HUES48 (cell line): ENCODE measurements at regions not wholly inside any gene's neighbourhood (a gene's known extent, or its start where the extent isn't known, plus 50 kb on each side); places are given as distances from the start of the nearest gene placed in this dataset.
"Not testable (repeated sequence)": the region's sequence is repeated elsewhere in the genome, so short reads cannot be mapped to it uniquely, and the experiment has no call there.

Experiments
- H3K27ac ChIP-seq: one replicate; pipeline ENCODE4 v1.7.0; 2013; ENCODE audit warnings: low read depth, low read length, inconsistent platforms
- H3K27me3 ChIP-seq: 2 replicates; pipeline ENCODE4 v1.6.1; 2013; ENCODE audit warnings: mild to moderate bottlenecking, low read length; ENCODE audit not compliant: control insufficient read depth, insufficient read depth
- H3K36me3 ChIP-seq: 2 replicates; pipeline ENCODE4 v1.6.1; 2013; ENCODE audit warnings: low read length; ENCODE audit not compliant: control insufficient read depth, insufficient read depth
- H3K4me1 ChIP-seq: 2 replicates; pipeline ENCODE4 v1.6.1; 2013; ENCODE audit warnings: mild to moderate bottlenecking, low read length; ENCODE audit not compliant: control insufficient read depth, insufficient read depth
- H3K4me3 ChIP-seq: 2 replicates; pipeline ENCODE4 v1.5.1; 2013; ENCODE audit warnings: mild to moderate bottlenecking, low read depth, low read length
- H3K9ac ChIP-seq: 2 replicates; pipeline ENCODE4 v1.6.1; 2013; ENCODE audit warnings: mild to moderate bottlenecking, low read depth, low read length, moderate library complexity
- H3K9me3 ChIP-seq: 2 replicates; pipeline ENCODE4 v1.6.1; 2013; ENCODE audit warnings: low read length; ENCODE audit not compliant: control insufficient read depth, insufficient read depth

GRCh38 chr4:183013730-183014002 is 85.4 kb upstream of the WWC2 start:
- H3K27me3 ChIP-seq = no peaks in the 10 kb centered on the region
- H3K9me3 ChIP-seq = no peaks in the 10 kb centered on the region
- H3K4me3 ChIP-seq = peak overlapping the region; percentile 35; the same call in 1 of the 2 replicates
- no peaks in the 10 kb centered on the region for H3K36me3 ChIP-seq
- no peak overlapping the region for H3K27ac ChIP-seq
- H3K4me1 ChIP-seq = no peaks in the 10 kb centered on the region
- H3K9ac ChIP-seq = no peak overlapping the region

GRCh38 chr4:183012879-183013729 is 86.0 kb upstream of the WWC2 start:
- Histone ChIP-seq H3K27me3 (no peaks in the 10 kb centered on the region), H3K9me3 (no peaks in the 10 kb centered on the region), H3K9ac (no peak overlapping the region), H3K36me3 (no peaks in the 10 kb centered on the region), H3K4me3 (peak overlapping the region; percentile 35; the same call in 1 of the 2 replicates), H3K4me1 (no peaks in the 10 kb centered on the region), H3K27ac (no peak overlapping the region)

DNA sequence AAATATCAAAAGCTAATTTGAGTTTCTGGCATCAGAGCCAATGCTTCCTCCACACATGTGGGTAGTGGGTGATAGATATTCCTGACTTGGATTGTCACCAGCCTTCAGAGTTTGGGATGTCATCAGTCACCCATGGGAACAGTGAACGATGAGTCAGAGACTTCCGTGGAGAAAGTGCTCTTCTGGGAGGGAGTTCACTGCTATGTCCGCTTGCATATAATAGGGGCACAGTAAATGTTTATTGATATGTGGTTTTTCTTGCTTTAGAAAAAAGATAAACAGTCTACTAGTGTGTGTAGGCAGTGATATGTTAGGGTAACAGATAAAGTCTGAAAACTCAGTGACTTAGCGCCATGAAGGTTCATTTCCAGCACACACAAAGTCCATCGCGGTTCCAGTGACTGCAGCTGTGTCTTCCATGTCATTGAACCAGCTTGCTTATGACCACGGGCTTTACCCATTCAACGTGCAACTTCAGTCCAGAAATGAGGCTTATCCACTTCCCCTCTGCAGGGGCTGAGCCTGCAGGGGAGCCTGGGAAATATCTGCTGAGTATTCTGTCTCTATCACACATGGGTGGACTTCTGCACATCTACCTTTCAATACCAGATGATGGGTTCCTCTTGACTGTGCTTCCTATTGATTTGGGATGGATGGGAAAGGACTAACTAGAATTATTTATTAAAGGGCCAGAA is 87.7 kb upstream of the WWC2 start:
- H3K9ac ChIP-seq = no peak overlapping the region
- no peaks in the 10 kb centered on the region for H3K36me3 ChIP-seq
- no peaks in the 10 kb centered on the region for H3K27me3 ChIP-seq
- no peaks in the 10 kb centered on the region for H3K4me1 ChIP-seq
- no peak overlapping the region for H3K27ac ChIP-seq
- no peak overlapping the region for H3K4me3 ChIP-seq
- H3K9me3 ChIP-seq = no peaks in the 10 kb centered on the region

DNA sequence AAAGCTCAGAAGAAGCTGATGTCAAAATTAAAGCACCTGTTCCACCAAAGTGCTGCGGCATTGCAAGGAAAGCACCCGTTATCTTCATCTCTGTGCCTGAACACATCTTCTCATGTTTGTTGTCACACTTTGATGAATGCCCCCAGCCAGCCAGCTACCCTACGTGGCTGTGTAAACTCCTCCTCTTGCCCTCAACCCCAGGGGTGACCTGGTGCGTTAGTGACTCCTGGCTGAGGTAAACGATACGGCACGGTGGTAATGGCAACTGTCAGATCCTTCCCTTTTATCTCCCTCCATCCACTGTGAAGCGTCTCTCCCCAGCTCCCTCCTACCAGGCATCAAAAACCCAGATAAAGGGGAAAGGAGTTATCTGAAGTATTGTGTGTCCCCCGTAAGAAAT is 90.6 kb upstream of the WWC2 start:
- Histone ChIP-seq H3K4me1 (no peaks in the 10 kb centered on the region), H3K4me3 (no peak overlapping the region), H3K36me3 (no peaks in the 10 kb centered on the region), H3K9ac (no peak overlapping the region), H3K27me3 (no peaks in the 10 kb centered on the region), H3K9me3 (no peaks in the 10 kb centered on the region), H3K27ac (no peak overlapping the region)

DNA sequence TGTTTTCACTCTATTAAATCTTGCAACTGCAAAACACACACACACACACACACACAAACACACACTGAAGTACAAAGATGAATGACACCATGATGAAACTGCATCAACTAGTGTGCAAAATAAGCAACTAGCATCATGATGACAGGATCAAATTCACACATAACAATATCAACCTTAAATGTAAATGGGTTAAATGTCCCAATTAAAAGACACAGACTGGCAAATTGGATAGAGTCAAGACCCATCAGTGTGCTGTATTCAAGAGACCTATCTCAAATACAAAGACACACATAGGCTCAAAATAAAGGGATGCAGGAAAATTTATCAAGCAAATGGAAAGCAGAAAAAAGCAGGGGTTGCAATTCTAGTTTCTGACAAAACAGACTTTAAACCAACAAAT is 87.2 kb upstream of the DCTD start:
- not testable (repeated sequence) for H3K36me3 ChIP-seq, H3K9me3 ChIP-seq, H3K27me3 ChIP-seq, H3K4me3 ChIP-seq, H3K27ac ChIP-seq, H3K4me1 ChIP-seq, H3K9ac ChIP-seq

GRCh38 chr4:182994171-182994570 is 77.0 kb upstream of the DCTD start:
- Histone ChIP-seq H3K9me3 (no peaks in the 10 kb centered on the region), H3K4me1 (no peaks in the 10 kb centered on the region), H3K36me3 (no peaks in the 10 kb centered on the region), H3K27ac (no peak overlapping the region), H3K4me3 (no peak overlapping the region), H3K9ac (no peak overlapping the region), H3K27me3 (no peaks in the 10 kb centered on the region)

- H3K4me3 ChIP-seq = no peak overlapping the region
- H3K4me1 ChIP-seq = no peaks in the 10 kb centered on the region
- H3K9me3 ChIP-seq = no peaks in the 10 kb centered on the region
- H3K9ac ChIP-seq = no peak overlapping the region
- no peaks in the 10 kb centered on the region for H3K27me3 ChIP-seq
- H3K36me3 ChIP-seq = no peaks in the 10 kb centered on the region
- H3K27ac ChIP-seq = no peak overlapping the region
Measured at GRCh38 chr4:182978152-182978827, 61.1 kb upstream of the DCTD start.

DNA sequence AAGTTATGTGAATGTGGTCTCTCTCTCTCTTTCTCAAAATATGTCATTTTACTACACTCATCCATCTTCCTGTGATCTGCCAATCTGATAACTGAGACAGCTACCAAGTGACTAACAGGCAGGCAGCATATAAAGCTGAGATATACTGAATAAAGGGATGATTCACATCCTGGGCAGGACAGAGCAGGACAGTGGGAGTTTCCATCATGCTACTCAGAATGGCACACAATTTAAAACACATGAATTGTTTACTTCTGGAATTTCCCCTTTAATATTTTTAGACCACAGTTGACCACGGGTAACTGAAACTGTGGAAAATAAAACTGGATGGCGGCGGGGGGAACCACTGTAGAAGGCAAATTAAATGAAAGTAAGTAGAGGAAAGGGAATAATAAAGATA is 58.6 kb upstream of the DCTD start:
- Histone ChIP-seq H3K36me3 (no peaks in the 10 kb centered on the region), H3K9ac (no peak overlapping the region), H3K4me3 (no peak overlapping the region), H3K27me3 (no peaks in the 10 kb centered on the region), H3K4me1 (no peaks in the 10 kb centered on the region), H3K9me3 (no peaks in the 10 kb centered on the region), H3K27ac (no peak overlapping the region)

GRCh38 chr4:182973941-182974340 is 56.8 kb upstream of the DCTD start:
- H3K36me3 ChIP-seq = no peaks in the 10 kb centered on the region
- H3K9ac ChIP-seq = no peak overlapping the region
- no peaks in the 10 kb centered on the region for H3K9me3 ChIP-seq
- H3K27ac ChIP-seq = no peak overlapping the region
- H3K4me3 ChIP-seq = no peak overlapping the region
- H3K4me1 ChIP-seq = no peaks in the 10 kb centered on the region
- no peaks in the 10 kb centered on the region for H3K27me3 ChIP-seq

- H3K4me3 ChIP-seq = no peak overlapping the region
- H3K4me1 ChIP-seq = no peaks in the 10 kb centered on the region
- no peaks in the 10 kb centered on the region for H3K9me3 ChIP-seq
- H3K27me3 ChIP-seq = no peaks in the 10 kb centered on the region
- H3K36me3 ChIP-seq = no peaks in the 10 kb centered on the region
- no peak overlapping the region for H3K27ac ChIP-seq
- H3K9ac ChIP-seq = no peak overlapping the region
Measured at GRCh38 chr4:182973511-182973911, 56.3 kb upstream of the DCTD start.

DNA sequence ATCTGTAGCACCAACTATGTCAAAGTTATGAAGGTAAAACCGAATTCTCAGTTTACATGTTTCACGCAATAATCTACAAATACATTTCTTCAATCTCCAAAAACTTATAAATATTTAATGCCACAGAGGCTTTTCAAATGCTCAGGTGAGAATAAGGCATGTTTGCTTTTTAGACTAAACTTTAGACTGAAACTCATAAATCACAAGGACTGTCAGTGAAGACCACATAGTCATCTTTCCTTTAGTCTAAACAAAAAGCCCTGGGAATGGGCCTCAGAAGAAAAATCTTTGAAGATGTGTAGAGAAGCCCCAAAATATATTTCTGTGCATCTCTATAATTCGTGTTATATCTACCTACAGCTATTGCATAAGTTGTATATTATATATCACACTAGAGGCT is 54.5 kb upstream of the DCTD start:
- Histone ChIP-seq H3K27me3 (no peaks in the 10 kb centered on the region), H3K36me3 (no peaks in the 10 kb centered on the region), H3K9me3 (no peaks in the 10 kb centered on the region)

More for the DNA sequence above, 54.5 kb upstream of the DCTD start:
- Histone ChIP-seq H3K9ac (no peak overlapping the region), H3K4me1 (no peaks in the 10 kb centered on the region), H3K27ac (no peak overlapping the region), H3K4me3 (no peak overlapping the region)
